Activated effector memory CD4-positive, alpha-beta T cell treated with anti-CD3 and anti-CD28 coated beads, Interleukin-2, amount 50 U/mL, for 16 hours (primary cell): ENCODE measurements at regions not wholly inside any gene's neighbourhood (a gene's known extent, or its start where the extent isn't known, plus 50 kb on each side); places are given as distances from the start of the nearest gene placed in this dataset.

Experiments
- DNase-seq: peaks from one replicate; pipeline ENCODE4 v3.0.0-alpha.2; 2020

- DNase-seq: no peak
Measured at GRCh38 chr1:165073185-165074007, 283.1 kb downstream of the LMX1A start.

DNA sequence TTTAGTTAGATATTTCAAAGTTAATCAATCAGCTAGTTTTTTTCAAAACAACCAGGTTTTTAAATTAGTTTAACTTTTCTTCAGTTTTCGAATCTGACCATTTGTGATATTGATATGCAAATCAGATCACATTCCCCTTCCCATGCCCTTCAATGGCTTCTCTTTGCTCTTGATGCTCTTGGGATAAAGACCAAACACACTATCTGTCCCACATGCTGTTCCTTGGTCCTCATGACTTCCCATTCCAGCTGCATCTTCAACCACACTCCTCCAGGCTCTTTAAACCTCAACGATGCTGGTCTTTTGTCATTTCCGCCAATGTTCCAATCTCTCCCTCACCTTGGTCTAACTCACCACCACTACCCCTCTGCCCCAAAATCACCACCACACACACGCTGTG, 285.8 kb downstream of the LMX1A start:
- DNase-seq: no peak

- no peak for DNase-seq
Measured at GRCh38 chr1:165069829-165070228, 286.7 kb downstream of the LMX1A start.

DNA sequence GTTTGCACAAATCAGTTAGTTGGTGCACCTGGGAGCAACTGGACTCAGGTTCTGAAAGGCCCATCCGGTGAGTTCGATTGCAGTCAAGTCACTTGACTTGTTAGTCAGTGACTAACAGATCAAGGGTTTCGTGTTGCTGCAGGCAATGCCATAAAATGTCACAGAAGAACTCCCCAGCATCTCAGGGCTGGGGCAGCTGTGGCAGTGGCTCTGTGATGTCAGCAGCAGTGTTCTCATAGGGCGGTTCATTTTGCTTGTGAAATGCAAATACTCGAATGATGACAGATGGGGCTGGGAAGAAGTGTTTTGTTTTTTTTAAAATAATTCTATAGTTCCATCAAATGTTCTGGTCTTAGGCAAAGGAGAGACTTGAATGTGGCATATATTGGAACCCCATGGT, 287.8 kb downstream of the LMX1A start:
- no peak for DNase-seq

GRCh38 chr1:165067829-165068228, 288.7 kb downstream of the LMX1A start:
- no peak for DNase-seq

- no peak for DNase-seq
Measured at GRCh38 chr1:165063181-165063965, 293.1 kb downstream of the LMX1A start.

GRCh38 chr1:165062346-165062745, 294.2 kb downstream of the LMX1A start:
- no peak for DNase-seq

- DNase-seq: no peak
Measured at GRCh38 chr1:165060285-165060793, 296.2 kb downstream of the LMX1A start.

DNA sequence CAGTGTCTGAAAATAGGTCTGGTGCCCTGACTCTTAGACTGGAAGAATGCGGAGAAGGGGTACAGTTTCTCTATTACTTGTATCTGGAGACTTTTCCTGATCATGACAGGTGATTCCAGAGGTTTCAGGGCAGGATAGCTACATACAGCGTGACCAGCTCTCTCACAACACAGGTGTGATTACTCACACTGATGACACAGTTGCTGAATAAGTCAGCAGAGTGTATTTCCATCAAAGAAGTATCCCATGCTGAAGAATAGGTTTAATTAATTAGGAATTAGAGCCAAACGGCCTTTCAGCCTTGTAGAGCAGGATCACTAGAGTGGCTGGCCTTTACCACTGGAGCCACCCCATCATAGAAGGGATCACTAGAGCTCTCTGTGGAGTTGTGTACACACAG, 298.6 kb downstream of the LMX1A start:
- DNase-seq: no peak

- no peak for DNase-seq
Measured at GRCh38 chr1:165056914-165057313, 299.6 kb downstream of the LMX1A start.

DNA sequence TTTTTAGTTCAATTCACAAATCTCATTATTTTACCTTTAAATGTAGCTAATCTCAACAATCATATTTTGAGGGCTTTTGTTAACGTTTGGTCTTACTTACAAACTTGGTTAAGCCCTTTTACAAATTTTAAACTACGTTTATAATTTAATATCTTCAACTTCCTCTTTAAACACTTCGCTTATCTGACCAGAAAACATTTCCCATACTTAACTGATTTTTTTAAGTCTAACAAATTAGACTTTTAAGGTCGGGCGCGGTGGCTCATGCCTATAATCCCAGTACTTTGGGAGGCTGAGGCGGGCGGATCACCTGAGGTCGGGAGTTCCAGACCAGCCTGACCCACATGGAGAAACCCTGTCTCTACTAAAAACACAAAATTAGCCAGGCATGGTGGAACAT, 300.9 kb downstream of the LMX1A start:
- DNase-seq: no peak

DNA sequence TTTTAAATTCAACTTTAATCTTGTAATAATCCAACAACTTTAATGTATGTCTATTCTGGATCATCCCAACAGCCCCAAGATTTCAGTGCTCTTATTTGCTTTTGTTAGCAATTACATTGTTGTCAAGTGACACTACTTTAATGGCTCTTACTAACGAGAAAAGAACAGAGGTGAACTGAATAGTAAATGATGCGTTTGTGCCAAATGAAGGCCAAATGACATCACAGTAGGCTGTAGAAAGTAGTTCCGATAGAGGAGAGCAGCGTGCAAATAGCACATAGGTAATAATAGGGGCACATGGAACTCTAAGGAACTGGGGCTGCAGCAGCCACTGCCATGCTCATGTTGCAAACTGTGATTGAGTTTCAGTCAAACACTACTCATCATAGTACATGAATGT, 301.9 kb downstream of the LMX1A start:
- DNase-seq: no peak

- no peak for DNase-seq
Measured at GRCh38 chr1:165053351-165053750, 303.2 kb downstream of the LMX1A start.

- DNase-seq: no peak
Measured at GRCh38 chr1:165052936-165053335, 303.6 kb downstream of the LMX1A start.

GRCh38 chr1:165052431-165052830, 304.1 kb downstream of the LMX1A start:
- DNase-seq: no peak

DNA sequence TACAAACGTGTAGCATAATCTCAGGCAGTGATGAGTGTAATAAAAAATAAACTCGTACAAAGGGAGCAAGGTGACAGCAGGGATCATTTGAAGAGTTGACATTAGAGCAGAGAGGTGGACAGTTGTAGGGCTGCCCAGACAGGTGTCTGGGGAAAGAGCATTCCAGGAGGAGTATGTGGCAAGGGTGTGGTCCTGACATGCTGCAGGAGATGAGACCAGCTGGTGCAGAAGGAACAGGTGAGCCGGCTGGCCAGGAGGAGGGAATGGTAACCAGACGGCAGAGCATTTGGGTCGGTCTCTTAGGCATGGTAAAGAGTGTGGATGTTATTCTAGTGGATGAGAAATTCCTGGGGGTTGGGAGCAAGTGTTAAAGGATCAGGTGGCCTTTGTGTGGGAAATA, 306.3 kb downstream of the LMX1A start:
- no peak for DNase-seq

DNA sequence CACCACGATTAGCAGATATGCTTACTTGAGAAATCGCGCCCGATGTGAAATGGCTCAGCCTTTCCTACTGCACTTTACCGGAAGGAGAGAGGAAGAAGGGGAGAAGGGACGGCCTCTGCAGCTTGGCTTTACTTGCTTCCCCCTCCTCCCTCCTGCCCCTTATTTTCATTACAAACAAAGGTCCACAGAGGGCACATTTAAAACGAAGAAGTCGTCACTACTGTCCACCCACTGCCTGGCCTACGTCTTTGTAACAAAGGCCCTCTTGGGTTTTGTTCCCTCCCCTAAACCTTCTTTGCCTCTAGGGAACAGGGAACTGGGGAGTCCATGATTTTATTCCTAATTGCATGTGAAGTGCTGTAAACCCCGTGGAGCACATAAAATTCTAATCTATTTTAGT, 308.5 kb downstream of the LMX1A start:
- DNase-seq: no peak

GRCh38 chr1:165045902-165046301, 310.6 kb downstream of the LMX1A start:
- no peak for DNase-seq

DNA sequence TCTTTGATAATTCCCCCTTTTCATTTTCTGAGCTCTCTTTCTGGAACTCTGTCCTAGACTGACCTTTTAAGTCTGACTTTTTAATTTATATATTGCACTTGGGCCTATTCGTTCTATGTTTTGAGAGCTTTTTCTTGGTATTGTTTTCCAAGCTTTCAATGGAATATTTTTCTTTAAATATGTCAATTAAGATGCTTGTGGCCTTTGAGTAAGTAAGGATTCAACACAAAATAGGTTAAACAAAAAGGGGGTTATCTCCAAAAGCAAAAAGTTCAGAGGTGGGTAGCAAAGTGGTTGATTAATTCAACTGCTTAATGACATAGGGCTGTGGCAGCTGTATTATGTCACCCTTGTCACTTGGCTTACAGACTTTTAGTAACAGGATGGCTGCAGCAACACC, 315.9 kb downstream of the LMX1A start:
- DNase-seq: no peak

DNA sequence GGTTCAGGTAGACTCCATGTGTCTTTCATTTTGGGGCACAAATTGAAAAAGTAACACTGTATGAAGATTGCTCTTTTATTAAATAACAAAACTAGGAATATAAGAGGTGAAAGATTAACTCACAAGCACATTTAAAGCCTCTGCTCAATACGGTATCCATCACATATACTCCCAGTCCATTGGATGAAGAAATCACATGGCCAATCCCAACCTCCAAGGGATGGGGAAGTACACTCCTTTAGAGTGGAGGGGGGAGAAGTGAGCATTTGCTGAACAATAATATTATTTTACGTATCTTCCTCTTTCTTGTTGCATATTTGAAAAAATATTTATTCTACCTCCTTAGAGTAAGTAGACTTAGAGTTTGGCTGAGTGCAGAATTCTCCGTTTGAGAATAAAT, 316.5 kb downstream of the LMX1A start:
- no peak for DNase-seq

DNA sequence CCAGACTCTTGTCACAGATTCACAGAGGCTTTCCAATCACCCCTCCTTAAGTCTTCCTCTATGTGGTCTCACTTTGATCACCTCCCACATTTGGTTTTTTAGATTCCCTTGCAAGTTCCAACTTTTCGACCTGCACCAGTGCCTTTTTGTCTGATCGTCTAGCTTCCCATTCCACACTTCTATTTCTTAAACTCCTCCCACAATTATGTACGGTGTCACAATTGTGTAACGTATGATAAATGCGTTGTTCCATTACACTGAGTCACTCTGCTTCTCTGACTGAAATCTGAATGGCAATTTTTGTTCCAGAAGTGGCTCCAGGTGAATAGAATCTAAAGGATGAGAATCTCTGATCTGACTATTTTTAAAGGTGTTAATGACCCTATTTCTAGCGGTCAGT, 320.1 kb downstream of the LMX1A start:
- no peak for DNase-seq

DNA sequence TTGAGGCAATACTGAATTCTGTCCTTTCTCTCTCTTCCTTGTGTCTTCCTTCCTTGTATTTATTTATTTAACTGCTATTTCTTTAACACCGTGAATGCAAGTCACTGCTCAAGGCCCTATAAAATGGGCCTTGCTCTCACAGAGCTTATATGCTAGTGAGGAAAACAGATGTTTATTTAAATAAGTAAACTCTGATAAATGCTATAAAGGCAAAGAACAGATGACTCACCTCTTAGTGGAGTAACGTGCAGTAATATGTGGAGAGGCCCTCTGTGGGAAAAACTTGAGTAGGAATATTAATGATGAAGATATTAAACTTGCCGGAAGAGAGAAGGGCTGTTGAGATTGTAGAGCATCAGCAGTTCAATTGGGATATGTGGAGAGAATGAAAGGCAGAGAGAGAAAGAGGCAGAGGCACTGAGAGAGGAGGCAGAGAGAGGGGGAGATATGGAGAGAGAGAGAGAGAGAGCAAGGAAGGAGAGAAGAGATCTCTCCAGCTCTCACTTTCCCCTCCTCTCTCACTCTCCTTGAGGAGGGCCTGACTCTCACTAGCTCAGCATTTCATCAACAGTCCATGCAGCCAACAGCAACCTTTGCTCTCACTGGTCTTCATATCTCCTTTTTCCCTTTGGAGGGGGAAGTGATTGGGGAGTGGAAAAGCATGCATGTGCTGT, 322.2 kb downstream of the LMX1A start:
- no peak for DNase-seq

DNA sequence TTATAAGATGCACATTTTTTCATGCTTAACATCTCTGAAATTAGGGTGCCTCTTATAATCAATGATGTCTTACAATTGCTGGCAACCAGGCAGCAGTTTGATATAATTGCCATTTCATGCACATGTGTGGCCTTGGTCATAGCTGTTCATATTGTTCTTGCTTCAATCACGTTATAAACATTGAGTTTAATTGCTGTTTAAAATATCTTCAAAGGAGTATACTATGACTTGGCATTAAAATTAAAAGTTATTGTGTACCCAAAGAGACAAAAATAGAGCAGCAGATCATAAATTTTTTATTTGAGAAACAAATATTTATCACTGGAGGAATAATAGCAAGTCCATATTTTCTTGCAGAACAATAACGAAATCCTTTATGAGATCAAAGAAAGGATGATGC, 325.5 kb downstream of the LMX1A start:
- no peak for DNase-seq

DNA sequence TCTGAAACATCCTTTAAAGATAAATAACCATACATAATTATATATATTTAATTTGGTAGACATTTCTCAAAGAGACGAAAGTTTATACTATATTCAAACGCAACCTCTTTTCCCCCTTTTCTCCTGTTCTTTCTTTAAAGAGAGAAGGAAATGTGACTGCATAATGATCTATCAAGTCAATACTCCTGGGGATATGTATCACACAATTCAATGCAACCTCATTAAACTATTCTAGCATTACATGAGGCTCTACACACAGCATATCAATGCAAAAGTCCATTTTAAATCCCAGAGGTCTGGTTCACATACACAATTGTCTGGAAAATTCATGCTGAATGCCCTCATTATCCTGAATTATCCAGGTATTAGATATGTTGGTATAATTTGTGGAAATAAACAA, 330.7 kb downstream of the LMX1A start:
- DNase-seq: no peak
